Neuronal stem cell (in vitro differentiated cells): ENCODE measurements at regions not wholly inside any gene's neighbourhood (a gene's known extent, or its start where the extent isn't known, plus 50 kb on each side); places are given as distances from the start of the nearest gene placed in this dataset.

Experiments used
- DNase-seq: peaks from one replicate; pipeline ENCODE4 v3.0.0-alpha.2; 2013; ENCODE audit warnings: low spot score
- H2AFZ ChIP-seq: one replicate; pipeline ENCODE4 v1.6.1; 2013; ENCODE audit warnings: mild to moderate bottlenecking, low read length, inconsistent platforms
- H2AK5ac ChIP-seq: 2 replicates; pipeline ENCODE4 v1.6.1; 2013; ENCODE audit warnings: low read depth, mild to moderate bottlenecking, inconsistent platforms, low read length, moderate library complexity, mixed read lengths
- H2BK120ac ChIP-seq: 2 replicates; pipeline ENCODE4 v1.6.1; 2013; ENCODE audit warnings: low read depth, mild to moderate bottlenecking, inconsistent platforms, low read length, moderate library complexity, mixed read lengths
- H2BK12ac ChIP-seq: one replicate; pipeline ENCODE4 v1.6.1; 2013; ENCODE audit warnings: low read length, inconsistent platforms
- H2BK15ac ChIP-seq: 2 replicates; pipeline ENCODE4 v1.6.1; 2013; ENCODE audit warnings: mild to moderate bottlenecking, low read length, inconsistent platforms, mixed read lengths
- H2BK5ac ChIP-seq: one replicate; pipeline ENCODE4 v1.6.1; 2013; ENCODE audit warnings: inconsistent platforms, mild to moderate bottlenecking, low read length, moderate library complexity
- H3K14ac ChIP-seq: one replicate; pipeline ENCODE4 v1.6.1; 2013; ENCODE audit warnings: low read length, inconsistent platforms
- H3K18ac ChIP-seq: 2 replicates; pipeline ENCODE4 v1.6.1; 2013; ENCODE audit warnings: low read length, inconsistent platforms
- H3K23ac ChIP-seq: 2 replicates; pipeline ENCODE4 v1.6.1; 2013; ENCODE audit warnings: low read depth, mild to moderate bottlenecking, mixed read lengths, low read length, inconsistent platforms; ENCODE audit not compliant: poor library complexity
- H3K27ac ChIP-seq: replicated peaks from 3 replicates; pipeline ENCODE4 v1.5.1; 2013; ENCODE audit warnings: low read length, inconsistent platforms
- H3K27me3 ChIP-seq, 3 experiments: 2 replicates each; pipeline ENCODE4 v1.6.1; 2013; ENCODE audit warnings: low read length in 3 of 3, mild to moderate bottlenecking in 2 of 3, inconsistent platforms in 1 of 3, low read depth in 1 of 3, mixed read lengths in 1 of 3, moderate library complexity in 1 of 3; ENCODE audit not compliant: control insufficient read depth in 3 of 3, insufficient read depth in 3 of 3
- H3K36me3 ChIP-seq, 2 donors: replicated peaks in 1 of 2; 2 replicates each; pipeline ENCODE4 v1.6.1; 2013; ENCODE audit warnings: low read length in 2 of 2; ENCODE audit not compliant: control insufficient read depth in 2 of 2, insufficient read depth in 2 of 2
- H3K4ac ChIP-seq: 2 replicates; pipeline ENCODE4 v1.6.1; 2013; ENCODE audit warnings: inconsistent platforms, mild to moderate bottlenecking, low read length, moderate library complexity
- H3K4me1 ChIP-seq, 2 donors: 1 replicate in 1 of 2; 2 replicates in 1 of 2; pipeline ENCODE4 v1.6.1; 2013; ENCODE audit warnings: low read length in 2 of 2, low read depth in 1 of 2; ENCODE audit not compliant: control insufficient read depth in 2 of 2, insufficient read depth in 1 of 2
- H3K4me2 ChIP-seq: one replicate; pipeline ENCODE4 v1.6.1; 2013; ENCODE audit warnings: mild to moderate bottlenecking, low read length, inconsistent platforms; ENCODE audit not compliant: insufficient read depth, poor library complexity, severe bottlenecking
- H3K4me3 ChIP-seq, 2 donors: 2 replicates each; pipeline ENCODE4 v1.5.1; 2013; ENCODE audit warnings: low read length in 2 of 2, mild to moderate bottlenecking in 2 of 2, inconsistent platforms in 1 of 2, moderate library complexity in 1 of 2
- H3K79me1 ChIP-seq: one replicate; pipeline ENCODE4 v1.6.1; 2013; ENCODE audit warnings: low read depth, mild to moderate bottlenecking, inconsistent platforms, low read length, moderate library complexity
- H3K9ac ChIP-seq: one replicate; pipeline ENCODE4 v1.6.1; 2013; ENCODE audit warnings: mild to moderate bottlenecking, low read depth, low read length, inconsistent platforms; ENCODE audit not compliant: poor library complexity
- H3K9me3 ChIP-seq, 2 donors: replicated peaks in 1 of 2; 2 replicates each; pipeline versions ENCODE3 to v1.6.1; 2013; ENCODE audit warnings: low read length in 2 of 2, mild to moderate bottlenecking in 2 of 2, inconsistent platforms in 1 of 2, low read depth in 1 of 2, mixed read lengths in 1 of 2, moderate library complexity in 1 of 2; ENCODE audit not compliant: control insufficient read depth in 2 of 2, insufficient read depth in 1 of 2
- H4K8ac ChIP-seq: one replicate; pipeline ENCODE4 v1.6.1; 2013; ENCODE audit warnings: low read depth, mild to moderate bottlenecking, inconsistent platforms, low read length, moderate library complexity
- H4K91ac ChIP-seq: one replicate; pipeline ENCODE4 v1.6.1; 2013; ENCODE audit warnings: low read length, low read depth, mild to moderate bottlenecking, inconsistent platforms; ENCODE audit not compliant: poor library complexity
- whole genome bisulfite sequencing, 2 donors: extraction: QIAGEN DNeasy Blood & Tissue Kit; methylation state at CpG; one replicate each; pipeline ENCODE4 v1.1.7; 2013; ENCODE audit warnings: missing lambda C conversion rate in 2 of 2, mixed read lengths in 1 of 2; ENCODE audit not compliant: insufficient read length in 2 of 2, insufficient replicate concordance in 1 of 2; ENCODE audit errors: extremely low coverage in 2 of 2; 5-methylcytosine and 5-hydroxymethylcytosine counted together

- Histone ChIP-seq H3K4ac (no peak overlapping the region), H3K9ac (no peak overlapping the region), H2BK120ac (no peak overlapping the region), H2AFZ (no peak overlapping the region), H2BK12ac (no peak overlapping the region), H2BK5ac (no peak overlapping the region), H4K8ac (no peak overlapping the region), H4K91ac (no peak overlapping the region), H3K18ac (no peak overlapping the region), H3K14ac (no peak overlapping the region), H2BK15ac (no peak overlapping the region), H3K23ac (no peak overlapping the region), H2AK5ac (no peak overlapping the region), H3K27me3 (no peaks in the 10 kb centered on the region), H3K27ac (no peak overlapping the region), H3K36me3 (no peaks in the 10 kb centered on the region), H3K4me2 (no peak overlapping the region), H3K4me3 (no peak overlapping the region), H3K79me1 (no peaks in the 10 kb centered on the region), H3K4me1 (no peaks in the 10 kb centered on the region), H3K9me3 (peaks cover 0 to 20% of the 10 kb centered on the region in 2 donors)
- DNase-seq, result no peak
- no CpG with 5 or more reads among the region's 8 CpGs for WGBS, 2 donors
These were observed 135.6 kb upstream of the COX10 start for GRCh38 chr17:13933441-13934276.

GRCh38 chr17:13939222-13939621 is 130.1 kb upstream of the COX10 start:
- Histone ChIP-seq H3K79me1 (no peaks in the 10 kb centered on the region), H2BK12ac (no peak overlapping the region), H2AK5ac (no peak overlapping the region), H4K91ac (no peak overlapping the region), H3K36me3 (no peaks in the 10 kb centered on the region), H4K8ac (no peak overlapping the region), H3K9me3 (peaks cover 0 to 3% of the 10 kb centered on the region in 2 donors), H3K27me3 (no peaks in the 10 kb centered on the region), H2BK5ac (no peak overlapping the region), H3K9ac (no peak overlapping the region), H3K4ac (no peak overlapping the region), H3K27ac (no peak overlapping the region), H3K23ac (no peak overlapping the region), H3K4me3 (no peak overlapping the region), H2BK15ac (no peak overlapping the region), H2BK120ac (no peak overlapping the region), H2AFZ (no peak overlapping the region), H3K18ac (no peak overlapping the region), H3K4me1 (no peaks in the 10 kb centered on the region), H3K14ac (no peak overlapping the region), H3K4me2 (no peak overlapping the region)
- no CpG with 5 or more reads among the region's 1 CpG for WGBS, 2 donors
- no peak for DNase-seq

- H3K79me1 ChIP-seq, result no peaks in the 10 kb centered on the region
- no peak overlapping the region for H2AK5ac ChIP-seq
- peak overlapping the region; percentile 30 for H2AFZ ChIP-seq
- no peak overlapping the region for H3K9ac ChIP-seq
- H3K4me1 ChIP-seq, result no peaks in the 10 kb centered on the region
- WGBS, 2 donors, result no CpG with 5 or more reads among the region's 3 CpGs
- DNase-seq, result no peak
- no peak overlapping the region for H2BK120ac ChIP-seq
- no peak overlapping the region for H3K4me3 ChIP-seq
- peaks cover 0 to 3% of the 10 kb centered on the region in 2 donors for H3K9me3 ChIP-seq
- no peak overlapping the region for H3K23ac ChIP-seq
- no peak overlapping the region for H3K4me2 ChIP-seq
- no peak overlapping the region for H4K91ac ChIP-seq
- no peak overlapping the region for H3K14ac ChIP-seq
- no peaks in the 10 kb centered on the region for H3K27me3 ChIP-seq
- H2BK15ac ChIP-seq, result no peak overlapping the region
- no peak overlapping the region for H3K4ac ChIP-seq
- H3K27ac ChIP-seq, result no peak overlapping the region
- H3K18ac ChIP-seq, result no peak overlapping the region
- no peak overlapping the region for H2BK5ac ChIP-seq
- no peaks in the 10 kb centered on the region for H3K36me3 ChIP-seq
- H4K8ac ChIP-seq, result no peak overlapping the region
- H2BK12ac ChIP-seq, result no peak overlapping the region
These were observed 128.2 kb upstream of the COX10 start for GRCh38 chr17:13940858-13941665.

- Histone ChIP-seq H3K18ac (no peak overlapping the region), H3K9ac (no peak overlapping the region), H4K91ac (no peak overlapping the region), H3K4me1 (no peaks in the 10 kb centered on the region), H2AFZ (no peak overlapping the region), H3K14ac (no peak overlapping the region), H3K27me3 (no peaks in the 10 kb centered on the region), H2BK5ac (no peak overlapping the region), H3K36me3 (no peaks in the 10 kb centered on the region), H3K9me3 (peaks cover 0 to 3% of the 10 kb centered on the region in 2 donors), H3K27ac (no peak overlapping the region), H3K4me2 (no peak overlapping the region), H2BK15ac (no peak overlapping the region), H3K4ac (no peak overlapping the region), H4K8ac (no peak overlapping the region), H3K23ac (no peak overlapping the region), H2BK12ac (no peak overlapping the region), H2BK120ac (no peak overlapping the region), H3K4me3 (no peak overlapping the region), H3K79me1 (no peaks in the 10 kb centered on the region), H2AK5ac (no peak overlapping the region)
- no peak for DNase-seq
- WGBS, 2 donors, result no CpG with 5 or more reads among the region's 3 CpGs
These were observed 127.5 kb upstream of the COX10 start for GRCh38 chr17:13941781-13942180.
